NCI-H524 treated with DMSO at 0.1 percent for 48 hours (cell line): ENCODE measurements at regions not wholly inside any gene's neighbourhood (a gene's known extent, or its start where the extent isn't known, plus 50 kb on each side); places are given as distances from the start of the nearest gene placed in this dataset.

Source experiments
- DNase-seq: peaks from one replicate; lab custom pipeline; 2025; lab: John Stamatoyannopoulos, UW

DNA sequence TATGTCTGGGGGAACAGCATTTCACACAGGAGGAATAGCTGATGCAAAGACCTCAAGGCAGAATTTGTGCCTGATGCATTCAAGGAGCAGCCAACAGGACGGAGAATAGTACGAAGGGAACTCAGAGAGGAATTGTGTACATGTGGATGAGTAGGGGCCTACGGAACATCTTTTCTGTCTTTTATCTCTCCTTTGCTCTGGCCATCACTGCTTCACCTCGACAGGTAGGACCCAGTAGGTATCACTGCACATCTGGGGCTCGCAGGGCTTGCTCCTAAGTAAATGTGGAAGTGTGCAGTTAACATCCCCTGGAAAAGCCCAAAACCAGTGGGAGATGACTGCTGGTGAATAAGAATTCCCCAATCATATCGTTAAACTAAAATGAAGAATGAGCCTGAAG, 56.4 kb upstream of the POU1F1 start:
- DNase-seq, result no peak

DNA sequence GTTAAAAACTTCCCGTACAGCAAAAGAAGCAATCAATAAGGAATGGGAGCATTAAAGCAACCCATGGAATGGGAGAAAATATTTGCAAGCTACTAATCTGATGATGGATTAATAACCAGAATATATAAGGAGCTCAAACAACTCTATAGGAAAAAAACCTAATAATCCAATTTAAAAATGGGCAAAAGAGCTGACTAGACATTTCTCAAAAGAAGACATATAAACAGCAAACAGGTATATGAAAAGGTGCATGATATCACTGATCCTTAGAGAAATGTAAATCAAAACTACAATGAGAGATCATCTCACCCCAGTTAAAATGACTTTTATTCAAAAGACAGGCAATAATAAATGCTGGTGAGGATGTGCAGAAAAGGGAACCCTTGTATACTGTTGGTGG, 52.7 kb upstream of the POU1F1 start:
- DNase-seq, result no peak
